Neuronal stem cell (in vitro differentiated cells): ENCODE measurements at regions not wholly inside any gene's neighbourhood (a gene's known extent, or its start where the extent isn't known, plus 50 kb on each side); places are given as distances from the start of the nearest gene placed in this dataset.

Source experiments
- DNase-seq: peaks from one replicate; pipeline ENCODE4 v3.0.0-alpha.2; 2013; ENCODE audit warnings: low spot score
- H2AFZ ChIP-seq: one replicate; pipeline ENCODE4 v1.6.1; 2013; ENCODE audit warnings: mild to moderate bottlenecking, low read length, inconsistent platforms
- H2AK5ac ChIP-seq: 2 replicates; pipeline ENCODE4 v1.6.1; 2013; ENCODE audit warnings: low read depth, mild to moderate bottlenecking, inconsistent platforms, low read length, moderate library complexity, mixed read lengths
- H2BK120ac ChIP-seq: 2 replicates; pipeline ENCODE4 v1.6.1; 2013; ENCODE audit warnings: low read depth, mild to moderate bottlenecking, inconsistent platforms, low read length, moderate library complexity, mixed read lengths
- H2BK12ac ChIP-seq: one replicate; pipeline ENCODE4 v1.6.1; 2013; ENCODE audit warnings: low read length, inconsistent platforms
- H2BK15ac ChIP-seq: 2 replicates; pipeline ENCODE4 v1.6.1; 2013; ENCODE audit warnings: mild to moderate bottlenecking, low read length, inconsistent platforms, mixed read lengths
- H2BK5ac ChIP-seq: one replicate; pipeline ENCODE4 v1.6.1; 2013; ENCODE audit warnings: inconsistent platforms, mild to moderate bottlenecking, low read length, moderate library complexity
- H3K14ac ChIP-seq: one replicate; pipeline ENCODE4 v1.6.1; 2013; ENCODE audit warnings: low read length, inconsistent platforms
- H3K18ac ChIP-seq: 2 replicates; pipeline ENCODE4 v1.6.1; 2013; ENCODE audit warnings: low read length, inconsistent platforms
- H3K23ac ChIP-seq: 2 replicates; pipeline ENCODE4 v1.6.1; 2013; ENCODE audit warnings: low read depth, mild to moderate bottlenecking, mixed read lengths, low read length, inconsistent platforms; ENCODE audit not compliant: poor library complexity
- H3K27ac ChIP-seq: replicated peaks from 3 replicates; pipeline ENCODE4 v1.5.1; 2013; ENCODE audit warnings: low read length, inconsistent platforms
- H3K27me3 ChIP-seq, 3 experiments: 2 replicates each; pipeline ENCODE4 v1.6.1; 2013; ENCODE audit warnings: low read length in 3 of 3, mild to moderate bottlenecking in 2 of 3, inconsistent platforms in 1 of 3, low read depth in 1 of 3, mixed read lengths in 1 of 3, moderate library complexity in 1 of 3; ENCODE audit not compliant: control insufficient read depth in 3 of 3, insufficient read depth in 3 of 3
- H3K36me3 ChIP-seq, 2 donors: replicated peaks in 1 of 2; 2 replicates each; pipeline ENCODE4 v1.6.1; 2013; ENCODE audit warnings: low read length in 2 of 2; ENCODE audit not compliant: control insufficient read depth in 2 of 2, insufficient read depth in 2 of 2
- H3K4ac ChIP-seq: 2 replicates; pipeline ENCODE4 v1.6.1; 2013; ENCODE audit warnings: inconsistent platforms, mild to moderate bottlenecking, low read length, moderate library complexity
- H3K4me1 ChIP-seq, 2 donors: 1 replicate in 1 of 2; 2 replicates in 1 of 2; pipeline ENCODE4 v1.6.1; 2013; ENCODE audit warnings: low read length in 2 of 2, low read depth in 1 of 2; ENCODE audit not compliant: control insufficient read depth in 2 of 2, insufficient read depth in 1 of 2
- H3K4me2 ChIP-seq: one replicate; pipeline ENCODE4 v1.6.1; 2013; ENCODE audit warnings: mild to moderate bottlenecking, low read length, inconsistent platforms; ENCODE audit not compliant: insufficient read depth, poor library complexity, severe bottlenecking
- H3K4me3 ChIP-seq, 2 donors: 2 replicates each; pipeline ENCODE4 v1.5.1; 2013; ENCODE audit warnings: low read length in 2 of 2, mild to moderate bottlenecking in 2 of 2, inconsistent platforms in 1 of 2, moderate library complexity in 1 of 2
- H3K79me1 ChIP-seq: one replicate; pipeline ENCODE4 v1.6.1; 2013; ENCODE audit warnings: low read depth, mild to moderate bottlenecking, inconsistent platforms, low read length, moderate library complexity
- H3K9ac ChIP-seq: one replicate; pipeline ENCODE4 v1.6.1; 2013; ENCODE audit warnings: mild to moderate bottlenecking, low read depth, low read length, inconsistent platforms; ENCODE audit not compliant: poor library complexity
- H3K9me3 ChIP-seq, 2 donors: replicated peaks in 1 of 2; 2 replicates each; pipeline versions ENCODE3 to v1.6.1; 2013; ENCODE audit warnings: low read length in 2 of 2, mild to moderate bottlenecking in 2 of 2, inconsistent platforms in 1 of 2, low read depth in 1 of 2, mixed read lengths in 1 of 2, moderate library complexity in 1 of 2; ENCODE audit not compliant: control insufficient read depth in 2 of 2, insufficient read depth in 1 of 2
- H4K8ac ChIP-seq: one replicate; pipeline ENCODE4 v1.6.1; 2013; ENCODE audit warnings: low read depth, mild to moderate bottlenecking, inconsistent platforms, low read length, moderate library complexity
- H4K91ac ChIP-seq: one replicate; pipeline ENCODE4 v1.6.1; 2013; ENCODE audit warnings: low read length, low read depth, mild to moderate bottlenecking, inconsistent platforms; ENCODE audit not compliant: poor library complexity
- WGBS, 2 donors: extraction: QIAGEN DNeasy Blood & Tissue Kit; methylation state at CpG; one replicate each; pipeline ENCODE4 v1.1.7; 2013; ENCODE audit warnings: missing lambda C conversion rate in 2 of 2, mixed read lengths in 1 of 2; ENCODE audit not compliant: insufficient read length in 2 of 2, insufficient replicate concordance in 1 of 2; ENCODE audit errors: extremely low coverage in 2 of 2; 5-methylcytosine and 5-hydroxymethylcytosine counted together

GRCh38 chr2:100205174-100205573 is 62.8 kb upstream of the AFF3 start:
- no peak overlapping the region for H2BK120ac ChIP-seq
- no peaks in the 10 kb centered on the region for H3K79me1 ChIP-seq
- DNase-seq = no peak
- no peak overlapping the region for H2BK15ac ChIP-seq
- H3K27me3 ChIP-seq = no peaks in the 10 kb centered on the region
- no peak overlapping the region for H3K18ac ChIP-seq
- H3K4ac ChIP-seq = no peak overlapping the region
- H3K9me3 ChIP-seq = no peaks in the 10 kb centered on the region
- H3K23ac ChIP-seq = no peak overlapping the region
- H3K36me3 ChIP-seq = no peaks in the 10 kb centered on the region
- H3K27ac ChIP-seq = no peak overlapping the region
- H4K91ac ChIP-seq = no peak overlapping the region
- no peak overlapping the region for H3K4me2 ChIP-seq
- H2BK12ac ChIP-seq = no peak overlapping the region
- no peak overlapping the region for H2BK5ac ChIP-seq
- no peak overlapping the region for H3K14ac ChIP-seq
- whole genome bisulfite sequencing, 2 donors = no CpG with 5 or more reads among the region's 7 CpGs
- peaks cover 0 to 3% of the 10 kb centered on the region in 2 donors for H3K4me1 ChIP-seq
- no peak overlapping the region for H3K9ac ChIP-seq
- no peak overlapping the region for H2AK5ac ChIP-seq
- H3K4me3 ChIP-seq = no peak overlapping the region
- H2AFZ ChIP-seq = no peak overlapping the region
- H4K8ac ChIP-seq = no peak overlapping the region

GRCh38 chr2:100202567-100202966 is 60.2 kb upstream of the AFF3 start:
- Histone ChIP-seq H2BK15ac (no peak overlapping the region), H2BK12ac (no peak overlapping the region), H3K23ac (no peak overlapping the region), H3K27ac (no peak overlapping the region), H3K18ac (no peak overlapping the region), H2BK120ac (no peak overlapping the region), H4K8ac (no peak overlapping the region), H3K36me3 (no peaks in the 10 kb centered on the region), H2BK5ac (no peak overlapping the region), H3K9me3 (no peaks in the 10 kb centered on the region), H4K91ac (no peak overlapping the region), H3K14ac (no peak overlapping the region), H3K4me3 (no peak overlapping the region), H3K79me1 (no peaks in the 10 kb centered on the region), H2AK5ac (no peak overlapping the region), H3K4me1 (peaks cover 10 to 15% of the 10 kb centered on the region in 2 donors), H3K27me3 (no peaks in the 10 kb centered on the region), H3K4me2 (no peak overlapping the region), H3K4ac (no peak overlapping the region), H3K9ac (no peak overlapping the region), H2AFZ (no peak overlapping the region)
- no CpG with 5 or more reads among the region's 6 CpGs for WGBS, 2 donors
- no peak for DNase-seq

GRCh38 chr2:100200985-100201384 is 58.6 kb upstream of the AFF3 start:
- H2BK12ac ChIP-seq = no peak overlapping the region
- H3K4me2 ChIP-seq = no peak overlapping the region
- H3K27ac ChIP-seq = no peak overlapping the region
- no peak overlapping the region for H4K8ac ChIP-seq
- no peak overlapping the region for H2BK15ac ChIP-seq
- no peaks in the 10 kb centered on the region for H3K79me1 ChIP-seq
- no peaks in the 10 kb centered on the region for H3K27me3 ChIP-seq
- no peak overlapping the region for H3K14ac ChIP-seq
- no peak overlapping the region for H4K91ac ChIP-seq
- H3K18ac ChIP-seq = no peak overlapping the region
- no peak overlapping the region for H3K4me3 ChIP-seq
- H2AFZ ChIP-seq = no peak overlapping the region
- H3K9me3 ChIP-seq = peaks cover 0 to 2% of the 10 kb centered on the region in 2 donors
- no peak overlapping the region for H3K23ac ChIP-seq
- no peak overlapping the region for H3K9ac ChIP-seq
- no peak for DNase-seq
- no peak overlapping the region for H3K4ac ChIP-seq
- H2BK120ac ChIP-seq = no peak overlapping the region
- no peak overlapping the region for H2BK5ac ChIP-seq
- H3K4me1 ChIP-seq = peaks cover 12 to 17% of the 10 kb centered on the region in 2 donors
- no peaks in the 10 kb centered on the region for H3K36me3 ChIP-seq
- no CpG with 5 or more reads among the region's 4 CpGs for WGBS, 2 donors
- H2AK5ac ChIP-seq = no peak overlapping the region

GRCh38 chr2:100199421-100199820 is 57.0 kb upstream of the AFF3 start:
- Histone ChIP-seq H3K79me1 (no peaks in the 10 kb centered on the region), H2BK15ac (no peak overlapping the region), H3K27me3 (no peaks in the 10 kb centered on the region), H2AK5ac (no peak overlapping the region), H3K4me1 (peaks cover 12 to 17% of the 10 kb centered on the region in 2 donors), H3K4me2 (no peak overlapping the region), H2BK12ac (no peak overlapping the region), H2AFZ (no peak overlapping the region), H3K27ac (no peak overlapping the region), H2BK5ac (no peak overlapping the region), H3K9ac (no peak overlapping the region), H3K14ac (no peak overlapping the region), H3K23ac (no peak overlapping the region), H3K4ac (no peak overlapping the region), H4K91ac (no peak overlapping the region), H3K9me3 (peaks cover 0 to 2% of the 10 kb centered on the region in 2 donors), H3K18ac (no peak overlapping the region), H3K4me3 (no peak overlapping the region), H2BK120ac (no peak overlapping the region), H3K36me3 (no peaks in the 10 kb centered on the region), H4K8ac (no peak overlapping the region)
- no peak for DNase-seq
- no CpG with 5 or more reads among the region's 5 CpGs for WGBS, 2 donors
